HFF-Myc (cell line): ENCODE measurements at regions not wholly inside any gene's neighbourhood (a gene's known extent, or its start where the extent isn't known, plus 50 kb on each side); places are given as distances from the start of the nearest gene placed in this dataset.

Source experiments
- DNase-seq: peaks from one replicate; pipeline ENCODE4 v3.0.0-alpha.2; 2011; ENCODE audit warnings: low read depth; ENCODE audit errors: extremely low read depth
- H3K4me3 ChIP-seq: replicated peaks from 2 replicates; pipeline ENCODE4 v1.5.1; 2011; ENCODE audit warnings: low read depth, mild to moderate bottlenecking, control low read depth, low read length
- TF ChIP-seq, protein P1 (sequence below): IDR thresholded peaks from 2 replicates; pipeline ENCODE4 v1.5.1; 2012; ENCODE audit warnings: mild to moderate bottlenecking, low read depth, low read length, control low read depth; ENCODE audit errors: missing control alignments

DNA sequence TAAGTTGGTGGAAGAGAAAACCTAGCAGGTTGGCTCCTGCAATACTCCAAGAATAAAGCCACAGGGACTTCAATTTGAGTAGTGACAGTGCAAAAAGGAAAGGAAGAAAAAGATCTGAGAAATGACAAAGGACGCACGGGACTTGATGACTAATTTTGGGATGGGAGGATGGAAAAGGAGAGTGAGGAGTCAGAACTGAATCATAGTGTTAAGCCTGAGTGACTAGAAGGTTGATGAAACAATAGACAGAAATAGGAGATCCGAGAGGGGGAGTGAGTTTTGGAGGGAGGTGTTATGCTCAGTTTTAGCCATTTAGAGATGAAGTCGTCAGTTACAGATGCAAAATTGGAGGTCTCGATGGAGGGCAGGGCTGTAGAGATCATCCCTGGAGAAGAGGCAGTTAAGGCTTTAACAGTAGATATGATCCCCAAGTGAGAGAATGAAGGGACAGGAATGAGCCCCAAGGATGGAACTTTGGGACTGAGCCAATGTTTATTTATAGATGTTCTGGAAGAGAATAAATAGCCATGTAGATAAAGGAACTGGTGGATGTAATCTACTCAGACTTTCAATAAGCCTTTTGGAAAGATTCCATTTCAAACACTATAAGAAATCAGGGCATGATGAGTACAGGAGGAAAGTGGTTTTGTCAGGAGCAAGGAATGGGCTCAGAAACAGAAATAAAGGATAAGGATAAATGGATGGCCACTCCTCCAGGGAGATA is 108.9 kb upstream of the NCAM1 start:
- no peak overlapping the region for H3K4me3 ChIP-seq
- DNase-seq: no peak
- TF ChIP-seq, protein P1, sequence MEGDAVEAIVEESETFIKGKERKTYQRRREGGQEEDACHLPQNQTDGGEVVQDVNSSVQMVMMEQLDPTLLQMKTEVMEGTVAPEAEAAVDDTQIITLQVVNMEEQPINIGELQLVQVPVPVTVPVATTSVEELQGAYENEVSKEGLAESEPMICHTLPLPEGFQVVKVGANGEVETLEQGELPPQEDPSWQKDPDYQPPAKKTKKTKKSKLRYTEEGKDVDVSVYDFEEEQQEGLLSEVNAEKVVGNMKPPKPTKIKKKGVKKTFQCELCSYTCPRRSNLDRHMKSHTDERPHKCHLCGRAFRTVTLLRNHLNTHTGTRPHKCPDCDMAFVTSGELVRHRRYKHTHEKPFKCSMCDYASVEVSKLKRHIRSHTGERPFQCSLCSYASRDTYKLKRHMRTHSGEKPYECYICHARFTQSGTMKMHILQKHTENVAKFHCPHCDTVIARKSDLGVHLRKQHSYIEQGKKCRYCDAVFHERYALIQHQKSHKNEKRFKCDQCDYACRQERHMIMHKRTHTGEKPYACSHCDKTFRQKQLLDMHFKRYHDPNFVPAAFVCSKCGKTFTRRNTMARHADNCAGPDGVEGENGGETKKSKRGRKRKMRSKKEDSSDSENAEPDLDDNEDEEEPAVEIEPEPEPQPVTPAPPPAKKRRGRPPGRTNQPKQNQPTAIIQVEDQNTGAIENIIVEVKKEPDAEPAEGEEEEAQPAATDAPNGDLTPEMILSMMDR: no peak

GRCh38 chr11:112856133-112856532 is 105.1 kb upstream of the NCAM1 start:
- DNase-seq: no peak
- TF ChIP-seq, protein P1: no peak
- no peak overlapping the region for H3K4me3 ChIP-seq

- TF ChIP-seq, protein P1: no peak
- H3K4me3 ChIP-seq: no peak overlapping the region
- DNase-seq: no peak
Measured at GRCh38 chr11:112856591-112856990, 104.6 kb upstream of the NCAM1 start.

- DNase-seq: no peak
- TF ChIP-seq, protein P1: no peak
Measured at GRCh38 chr11:112858289-112859023, 102.8 kb upstream of the NCAM1 start.

DNA sequence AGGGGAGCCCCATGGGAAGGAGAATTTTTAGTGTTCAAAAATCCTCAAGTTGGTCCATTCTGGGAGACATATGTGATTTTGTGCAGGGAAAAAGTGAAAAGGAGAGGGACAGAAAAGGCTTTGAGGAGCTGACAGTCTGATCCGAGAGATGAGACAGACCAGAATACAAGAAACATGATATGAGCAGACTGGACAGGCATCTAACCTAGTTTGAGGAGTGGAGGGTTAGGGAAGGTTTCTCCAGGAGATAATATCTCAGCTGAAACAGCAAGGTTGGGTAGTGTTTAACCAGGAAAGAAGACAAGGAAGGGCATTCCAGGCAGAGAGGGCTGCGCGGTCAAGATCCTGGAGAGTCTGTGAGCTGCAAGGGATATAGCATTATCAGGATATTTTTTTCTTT is 101.4 kb upstream of the NCAM1 start:
- TF ChIP-seq, protein P1: no peak
- H3K4me3 ChIP-seq: no peak overlapping the region
- DNase-seq: no peak

More at GRCh38 chr11:112858289-112859023, 102.8 kb upstream of the NCAM1 start:
- H3K4me3 ChIP-seq: no peak overlapping the region

DNA sequence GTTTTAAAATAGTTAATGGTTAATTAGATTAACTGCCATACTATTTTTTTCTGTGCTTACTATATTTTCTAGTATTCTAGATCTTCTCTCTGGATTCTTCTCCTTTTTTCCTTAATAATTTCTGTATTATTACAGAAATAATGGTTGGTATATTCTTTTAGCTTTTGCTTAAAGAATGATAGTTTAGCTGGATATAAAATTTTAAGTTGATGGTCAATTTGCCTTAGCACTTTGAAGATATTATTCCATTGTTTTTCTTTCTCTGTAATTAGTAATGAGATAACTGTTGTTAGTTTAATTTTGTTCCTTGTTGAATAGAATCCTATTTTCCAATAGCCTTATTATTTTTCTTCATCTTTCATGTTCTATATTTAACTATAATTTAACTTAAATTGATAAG is 99.9 kb upstream of the NCAM1 start:
- TF ChIP-seq, protein P1: no peak
- DNase-seq: no peak
- H3K4me3 ChIP-seq: no peak overlapping the region
